ENCODE measurements at regions not wholly inside any gene's neighbourhood (a gene's known extent, or its start where the extent isn't known, plus 50 kb on each side); places are given as distances from the start of the nearest gene placed in this dataset.
A peak's percentile ranks its signal among the peaks of the same experiment; 100 is the strongest.
"Not testable (repeated sequence)": the region's sequence is repeated elsewhere in the genome, so short reads cannot be mapped to it uniquely, and the experiment has no call there.

DNA sequence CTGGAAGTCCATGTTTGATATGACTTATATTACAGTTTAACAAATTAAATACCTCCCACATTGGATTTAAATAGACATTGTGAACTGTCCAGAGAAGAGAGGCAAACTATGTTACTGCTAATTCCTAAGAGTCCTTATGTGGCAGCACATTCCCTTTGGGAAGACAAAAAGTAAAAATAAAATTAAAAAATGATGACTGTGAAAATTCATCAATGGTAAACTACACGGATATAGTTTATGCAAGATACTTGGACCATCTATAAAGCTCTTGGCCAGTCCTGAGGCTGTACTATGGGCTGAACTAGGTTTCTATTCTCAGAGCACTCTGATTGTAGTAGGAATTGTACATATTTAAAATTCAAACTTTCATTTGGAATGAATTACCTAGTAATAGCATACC lies 206.4 kb downstream of the LRRK2 start:
- DNase-seq (ENCODE audit: low read depth in 2 of 2): no peak

DNA sequence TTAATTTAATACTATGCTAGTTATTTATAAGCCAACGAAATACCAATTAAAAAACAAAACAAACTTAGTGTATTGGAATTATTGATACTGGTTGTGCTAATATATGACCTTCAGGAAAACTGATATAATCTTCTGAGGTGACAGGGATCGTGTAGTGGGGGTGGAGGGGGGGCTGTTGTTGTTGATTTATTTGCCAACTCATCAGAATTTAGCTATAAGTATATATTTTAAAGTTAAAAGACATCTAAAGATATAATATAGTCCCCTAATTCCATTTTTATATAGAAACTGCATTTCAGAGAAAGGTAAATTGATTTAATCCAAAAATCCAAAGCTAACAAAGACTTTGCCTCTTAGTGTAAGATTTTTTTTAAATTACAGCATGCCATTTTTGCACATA lies 210.5 kb downstream of the LRRK2 start:
- no peak for DNase-seq (ENCODE audit: low read depth in 2 of 2)

GRCh38 chr12:40435951-40436350 lies 211.2 kb downstream of the LRRK2 start:
- no peak for DNase-seq (ENCODE audit: low read depth in 2 of 2)

- DNase-seq (ENCODE audit: low read depth in 2 of 2): no peak
These were observed 211.8 kb downstream of the LRRK2 start for GRCh38 chr12:40436564-40436963.

- no peak for DNase-seq (ENCODE audit: low read depth in 2 of 2)
These were observed 215.1 kb downstream of the LRRK2 start for GRCh38 chr12:40439771-40440492.

GRCh38 chr12:40444174-40444573 lies 219.4 kb downstream of the LRRK2 start:
- no peak for DNase-seq (ENCODE audit: low read depth in 2 of 2)

GRCh38 chr12:40446385-40446784 lies 221.6 kb downstream of the LRRK2 start:
- peak; percentile 4 to 17 for DNase-seq (ENCODE audit: low read depth in 2 of 2)

- DNase-seq (ENCODE audit: low read depth in 2 of 2): not testable (repeated sequence)
These were observed 223.7 kb downstream of the LRRK2 start for GRCh38 chr12:40448523-40448922.

- no peak for DNase-seq (ENCODE audit: low read depth in 2 of 2)
These were observed 226.9 kb downstream of the LRRK2 start for GRCh38 chr12:40451661-40452060.

- no peak for DNase-seq (ENCODE audit: low read depth in 2 of 2)
These were observed 228.1 kb upstream of the CNTN1 start for GRCh38 chr12:40464121-40464520.

GRCh38 chr12:40469736-40470135 lies 222.5 kb upstream of the CNTN1 start:
- no peak for DNase-seq (ENCODE audit: low read depth in 2 of 2)

GRCh38 chr12:40473962-40474361 lies 218.3 kb upstream of the CNTN1 start:
- DNase-seq (ENCODE audit: low read depth in 2 of 2): no peak

- DNase-seq (ENCODE audit: low read depth in 2 of 2): no peak
These were observed 217.6 kb upstream of the CNTN1 start for GRCh38 chr12:40474630-40475029.

GRCh38 chr12:40499856-40500255 lies 192.4 kb upstream of the CNTN1 start:
- DNase-seq (ENCODE audit: low read depth in 2 of 2): no peak

DNA sequence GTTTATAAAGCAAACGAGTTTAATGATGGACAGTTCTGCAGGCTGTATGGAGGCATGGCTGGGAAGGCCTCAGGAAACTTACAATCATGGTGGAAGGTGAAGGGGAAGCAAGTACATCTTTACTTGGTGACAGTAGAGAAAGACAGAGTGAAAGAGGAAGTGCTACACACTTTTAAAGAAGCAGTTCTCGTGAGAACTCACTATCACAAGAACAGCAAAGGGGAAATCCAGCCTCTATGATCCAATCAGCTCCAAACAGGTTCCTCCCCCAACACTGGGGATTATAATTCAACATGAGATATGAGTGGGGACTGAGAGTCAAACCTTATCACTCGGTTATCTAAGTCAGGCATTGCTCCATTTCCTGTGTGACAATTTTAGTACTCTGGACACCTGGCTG lies 189.9 kb upstream of the CNTN1 start:
- DNase-seq (ENCODE audit: low read depth in 2 of 2): no peak

DNA sequence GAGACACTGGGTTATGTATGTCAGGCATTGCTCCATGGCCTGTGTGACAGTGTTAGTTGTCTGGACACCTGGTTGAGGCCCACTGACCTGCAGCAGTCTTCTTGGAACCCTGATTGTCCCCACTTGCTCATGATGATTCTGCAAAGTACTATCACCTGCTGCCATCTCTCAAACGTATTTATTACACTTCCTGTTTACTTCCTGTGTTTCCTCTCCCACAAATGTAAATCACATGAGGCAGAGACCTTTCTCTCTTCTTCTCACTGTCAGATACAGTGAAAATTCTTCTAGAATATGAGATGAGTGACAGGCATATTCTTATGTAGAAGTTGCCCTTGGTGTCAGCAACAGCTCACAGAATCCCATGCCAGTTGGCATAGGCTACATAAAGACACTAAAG lies 186.9 kb upstream of the CNTN1 start:
- no peak for DNase-seq (ENCODE audit: low read depth in 2 of 2)

DNA sequence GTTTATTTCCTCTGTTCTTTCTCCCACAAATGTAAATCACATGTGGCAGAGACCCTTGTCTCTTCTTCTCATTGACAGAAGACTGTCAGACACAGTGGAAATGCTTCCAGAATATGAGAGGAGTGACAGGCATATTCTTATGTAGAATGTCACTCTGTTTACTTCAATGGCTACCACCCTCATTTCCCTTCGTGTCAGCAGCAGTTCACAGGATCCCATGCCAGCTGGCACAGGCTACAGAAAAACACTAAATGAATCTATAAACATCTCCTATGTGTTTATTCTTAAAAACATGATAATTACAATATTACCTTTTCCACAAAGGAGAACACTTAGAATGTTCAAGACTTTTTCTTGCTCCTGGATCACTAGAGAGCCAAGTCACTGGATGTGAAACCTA lies 183.8 kb upstream of the CNTN1 start:
- no peak for DNase-seq (ENCODE audit: low read depth in 2 of 2)

- no peak for DNase-seq (ENCODE audit: low read depth in 2 of 2)
These were observed 180.9 kb upstream of the CNTN1 start for GRCh38 chr12:40511341-40511740.

DNA sequence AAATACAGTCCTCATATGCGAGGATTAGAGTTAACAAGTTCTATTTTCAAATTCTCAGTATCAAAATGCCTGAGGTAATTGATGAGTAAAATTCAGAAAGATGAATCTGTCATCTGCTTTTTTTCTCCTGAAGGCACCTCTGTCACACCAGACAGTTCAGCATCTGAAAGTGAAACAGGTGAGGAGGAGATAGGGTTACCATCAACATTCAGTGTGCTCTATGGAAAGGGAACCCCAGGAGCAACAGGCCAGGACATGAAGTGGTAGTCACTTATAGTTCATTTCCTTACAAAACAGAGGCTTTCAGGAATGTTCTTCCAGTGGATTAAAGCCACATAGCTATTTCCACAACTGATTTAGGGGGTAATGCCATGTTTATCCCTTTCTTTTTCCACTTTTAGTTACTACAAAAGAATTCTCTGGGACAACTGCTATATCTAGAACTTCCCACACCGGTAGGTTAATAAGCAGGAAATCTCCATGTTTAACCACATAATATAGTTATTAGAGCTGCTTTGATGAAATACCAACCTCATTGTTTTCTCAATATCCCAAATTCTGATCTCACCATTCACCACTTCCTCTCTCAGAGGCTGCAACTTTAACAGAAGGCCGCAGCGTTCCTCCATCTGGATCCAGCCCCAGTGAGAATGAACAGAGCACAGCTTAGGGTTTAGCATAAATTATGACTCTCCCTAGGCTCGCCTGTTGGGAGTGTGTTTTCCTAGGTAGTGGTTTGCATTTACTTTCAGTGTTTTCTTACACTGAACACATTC lies 177.0 kb upstream of the CNTN1 start:
- DNase-seq (ENCODE audit: low read depth in 2 of 2): no peak

- no peak for DNase-seq (ENCODE audit: low read depth in 2 of 2)
These were observed 169.4 kb upstream of the CNTN1 start for GRCh38 chr12:40522837-40523236.

DNA sequence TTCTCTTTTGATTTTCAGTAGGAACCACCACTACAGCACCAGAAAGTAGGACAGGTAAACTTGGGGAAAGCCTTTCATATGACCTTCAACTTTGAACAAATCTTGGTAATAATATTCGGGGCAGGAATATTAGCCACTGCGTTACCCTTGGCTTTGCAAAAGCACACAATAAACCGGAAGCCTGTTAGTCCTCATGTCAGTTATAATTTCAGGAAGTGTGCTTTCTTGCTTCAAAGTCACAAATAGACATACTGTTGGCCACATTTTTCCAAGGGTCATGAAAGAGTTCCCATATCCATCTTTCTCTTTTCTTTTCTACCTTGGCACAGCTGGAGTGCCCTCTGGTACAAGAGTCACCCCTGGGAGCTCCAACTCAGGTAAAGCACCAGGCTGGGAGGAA lies 167.2 kb upstream of the CNTN1 start:
- DNase-seq (ENCODE audit: low read depth in 2 of 2): no peak

- DNase-seq (ENCODE audit: low read depth in 2 of 2): no peak
These were observed 157.4 kb upstream of the CNTN1 start for GRCh38 chr12:40534828-40535227.

- no peak for DNase-seq (ENCODE audit: low read depth in 2 of 2)
These were observed 140.8 kb upstream of the CNTN1 start for GRCh38 chr12:40551466-40551865.
